ENCODE measurements at regions not wholly inside any gene's neighbourhood (a gene's known extent, or its start where the extent isn't known, plus 50 kb on each side); places are given as distances from the start of the nearest gene placed in this dataset.
"Not testable (repeated sequence)": the region's sequence is repeated elsewhere in the genome, so short reads cannot be mapped to it uniquely, and the experiment has no call there.

DNA sequence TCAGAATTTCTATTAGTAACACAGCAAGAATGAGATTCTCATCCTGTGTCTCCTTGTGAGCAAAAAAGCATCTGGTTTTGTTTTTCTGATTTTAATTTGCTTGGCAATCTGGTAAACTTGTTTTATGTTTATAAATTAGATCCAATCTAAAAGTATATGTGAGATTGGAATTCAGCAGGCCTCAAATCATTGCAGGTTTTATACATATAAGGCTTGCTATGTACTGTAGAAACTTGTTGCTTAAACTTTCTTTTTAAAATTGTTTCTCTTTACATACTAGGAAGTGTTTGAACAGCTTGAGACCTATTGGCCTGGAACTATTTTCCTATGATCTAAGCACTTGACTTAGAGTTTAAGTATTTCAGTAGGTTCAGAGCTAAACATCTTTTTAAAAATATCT lies 1037.8 kb downstream of the NR2F1-AS1 start:
- no peak for DNase-seq

DNA sequence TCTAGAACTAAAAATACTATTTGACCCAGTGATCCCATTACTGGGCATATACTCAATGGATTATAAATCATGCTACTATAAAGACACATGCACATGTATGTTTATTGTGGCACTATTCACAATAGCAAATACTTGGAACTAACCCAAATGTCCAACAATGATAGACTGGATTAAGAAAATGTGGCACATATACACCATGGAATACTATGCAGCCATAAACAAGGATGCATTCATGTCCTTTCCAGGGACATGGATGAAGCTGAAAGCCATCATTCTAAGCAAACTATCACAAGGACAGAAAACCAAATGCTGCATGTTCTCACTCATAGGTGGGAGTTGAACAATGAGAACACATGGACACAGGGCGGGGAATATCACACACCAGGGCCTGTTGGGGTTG lies 1039.0 kb downstream of the NR2F1-AS1 start:
- not testable (repeated sequence) for DNase-seq

DNA sequence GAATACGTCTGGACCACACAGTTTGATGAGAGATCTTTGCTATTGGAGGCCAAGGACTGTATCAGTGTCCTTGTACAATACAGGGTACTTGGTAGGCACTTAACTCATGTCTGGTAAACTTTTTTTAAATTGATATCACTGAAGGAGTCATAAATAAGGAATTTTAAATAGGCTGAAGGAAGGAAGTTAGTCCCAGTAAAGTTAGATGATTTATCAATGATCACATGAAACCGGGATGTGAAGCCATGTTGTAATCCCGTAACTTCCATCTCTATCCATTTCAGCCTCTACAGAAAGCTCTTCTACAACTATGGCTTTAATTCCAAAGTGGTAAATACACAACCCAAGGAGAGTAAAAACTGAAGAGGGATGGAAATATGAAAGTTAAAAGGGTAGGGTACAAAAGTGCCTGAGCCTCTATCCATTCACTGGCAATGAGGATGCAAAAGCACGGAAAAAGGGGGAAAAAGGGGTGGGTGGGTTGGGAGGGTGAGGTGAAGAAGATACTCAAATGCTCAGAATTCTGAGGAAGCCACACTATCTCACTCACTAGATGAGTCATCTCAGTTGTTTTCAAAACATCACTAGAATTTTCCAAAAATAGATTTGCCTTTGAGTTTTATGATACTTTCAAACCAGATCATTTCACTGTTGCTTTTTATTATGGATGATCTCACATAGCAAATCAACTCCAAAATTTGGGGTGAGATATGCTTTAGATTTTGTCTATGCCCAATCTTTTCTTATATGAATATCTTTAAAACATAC lies 1053.5 kb downstream of the NR2F1-AS1 start:
- peak; percentile 52 for DNase-seq

DNA sequence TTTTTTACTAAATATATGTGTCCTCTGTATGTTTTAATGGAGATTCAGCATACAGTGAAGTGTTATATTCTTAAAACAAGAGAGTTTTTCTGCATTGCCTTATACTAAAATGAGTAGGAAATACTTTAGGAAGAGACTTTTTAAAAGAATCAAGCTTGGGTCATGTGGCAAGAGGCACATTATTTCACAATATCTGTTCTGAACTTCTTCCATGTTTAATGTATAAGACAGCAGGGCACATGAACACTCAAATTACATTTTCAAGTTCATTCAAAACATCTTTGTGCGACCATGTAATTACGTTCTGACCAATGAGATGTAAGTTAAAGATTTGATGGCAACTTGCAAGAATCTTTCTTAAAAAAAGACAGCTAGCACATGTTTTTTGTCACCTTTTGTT lies 1055.9 kb downstream of the NR2F1-AS1 start:
- DNase-seq: no peak

DNA sequence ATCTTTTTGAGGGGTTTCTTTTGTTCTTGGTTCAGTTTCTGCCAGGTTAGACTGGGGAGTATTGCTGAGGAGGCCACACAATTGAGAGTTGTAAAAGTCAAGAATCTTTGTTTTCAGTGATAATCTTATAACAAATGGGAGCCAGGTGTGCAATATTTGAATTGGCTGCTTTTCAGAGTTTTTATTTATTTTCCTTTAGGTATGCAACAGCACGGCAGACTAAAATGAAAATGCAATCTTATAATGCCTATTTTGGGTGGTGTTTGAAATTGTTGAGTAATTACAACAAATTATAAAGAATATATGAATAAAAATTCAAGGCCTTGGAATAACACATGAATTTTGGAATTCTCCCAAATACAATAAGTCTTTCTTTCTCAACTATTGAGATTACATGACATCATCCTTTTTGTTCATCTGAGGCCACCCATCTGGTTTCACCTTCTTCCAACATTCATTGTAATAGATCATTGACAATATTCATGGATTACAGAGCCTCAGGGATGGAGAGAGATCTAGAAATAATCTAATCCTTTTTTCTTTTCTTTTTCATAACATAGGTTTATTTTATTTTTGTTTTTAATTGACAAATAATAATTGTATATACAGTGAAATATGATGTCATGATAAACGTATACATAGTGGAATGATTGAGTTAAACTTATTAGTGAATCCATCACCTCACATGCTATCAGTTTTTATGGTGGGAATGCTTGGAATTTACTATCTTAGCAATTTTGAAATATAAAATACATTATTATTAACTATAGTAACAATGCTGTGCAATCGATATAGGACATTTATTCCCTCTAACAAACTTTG lies 1061.0 kb downstream of the NR2F1-AS1 start:
- peak; percentile 39 for DNase-seq

DNA sequence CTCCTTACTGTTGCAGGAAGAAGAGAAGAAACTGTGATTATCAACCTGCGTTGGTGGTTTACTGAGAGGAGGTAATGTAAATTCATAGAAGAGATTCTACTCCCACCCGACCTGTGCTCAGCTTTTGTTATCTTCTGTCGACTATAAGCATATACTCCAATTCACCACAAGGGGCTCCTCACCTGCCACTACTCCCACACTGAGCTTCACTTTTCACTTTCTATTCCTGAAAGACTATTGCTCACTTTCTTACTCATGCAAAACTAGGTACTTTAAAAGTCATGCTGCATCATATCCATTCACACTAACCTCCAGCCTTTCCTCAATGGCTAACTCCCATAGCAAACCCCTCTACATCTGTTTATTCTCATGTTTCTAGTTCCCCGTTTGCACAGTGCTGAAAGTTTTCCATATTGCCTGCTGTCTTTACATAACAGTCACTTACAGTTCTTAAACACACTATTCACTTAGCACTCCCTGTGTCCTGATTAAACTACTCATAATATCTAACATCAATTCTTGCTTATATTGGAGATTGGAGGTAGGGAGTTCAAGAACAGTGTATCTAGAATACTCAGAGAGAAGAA lies 1062.6 kb downstream of the NR2F1-AS1 start:
- DNase-seq: peak; percentile 65

DNA sequence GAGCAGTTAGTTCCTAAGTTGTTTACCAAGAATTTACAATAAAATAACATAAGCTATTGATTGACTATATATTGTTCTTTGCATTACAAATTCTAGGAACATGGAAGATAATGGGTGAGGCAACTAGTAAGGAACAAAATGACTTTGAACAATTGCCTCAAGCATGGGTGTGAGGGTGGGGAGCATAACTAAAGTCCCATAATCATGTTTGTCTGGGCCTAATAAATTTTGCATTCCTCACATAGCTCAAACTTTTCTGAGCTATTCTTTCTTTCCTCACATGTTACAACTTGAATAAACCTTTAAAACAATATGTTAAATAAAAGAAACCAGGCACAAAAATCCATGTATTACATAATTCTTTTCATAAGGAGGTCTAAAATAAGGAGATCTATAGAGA lies 1066.1 kb downstream of the NR2F1-AS1 start:
- DNase-seq: no peak

DNA sequence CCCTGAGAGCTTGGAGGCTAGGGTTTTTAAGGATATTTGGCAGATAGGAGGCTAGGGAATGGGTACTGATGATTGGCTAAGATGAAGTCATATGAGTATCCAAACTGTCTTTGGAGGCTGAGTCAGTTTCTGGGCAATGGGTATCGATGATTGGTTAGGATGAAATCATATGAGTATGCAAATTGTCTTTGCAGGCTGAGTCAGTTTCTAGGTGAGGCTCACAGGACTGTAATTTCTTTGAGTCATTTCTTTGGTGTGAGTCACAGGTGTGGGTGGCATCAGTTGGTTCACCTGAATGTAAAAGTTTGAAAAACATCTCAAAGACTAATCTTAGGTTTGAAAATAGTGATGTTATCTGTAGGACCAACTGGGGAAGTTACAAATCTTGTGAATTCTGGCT lies 1068.0 kb downstream of the NR2F1-AS1 start:
- no peak for DNase-seq

DNA sequence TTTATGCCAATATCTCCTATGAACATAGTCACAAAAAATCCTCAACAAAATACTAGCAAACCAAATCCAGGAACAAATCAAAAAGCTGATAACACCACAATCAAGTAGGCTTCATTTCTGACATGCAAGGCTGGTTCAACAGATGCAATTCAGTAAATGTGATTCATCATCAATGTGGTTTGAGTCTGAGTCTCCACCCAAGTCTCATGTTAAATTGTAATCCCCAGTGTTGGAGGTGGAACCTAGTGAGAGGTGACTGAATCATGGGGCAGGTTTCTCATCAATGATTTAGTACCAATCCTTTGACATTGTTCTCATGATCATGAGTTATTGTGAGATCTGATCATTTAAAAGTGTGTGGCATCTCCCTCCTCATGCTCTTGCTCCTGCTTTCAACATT lies 1072.7 kb downstream of the NR2F1-AS1 start:
- peak; percentile 23 for DNase-seq

DNA sequence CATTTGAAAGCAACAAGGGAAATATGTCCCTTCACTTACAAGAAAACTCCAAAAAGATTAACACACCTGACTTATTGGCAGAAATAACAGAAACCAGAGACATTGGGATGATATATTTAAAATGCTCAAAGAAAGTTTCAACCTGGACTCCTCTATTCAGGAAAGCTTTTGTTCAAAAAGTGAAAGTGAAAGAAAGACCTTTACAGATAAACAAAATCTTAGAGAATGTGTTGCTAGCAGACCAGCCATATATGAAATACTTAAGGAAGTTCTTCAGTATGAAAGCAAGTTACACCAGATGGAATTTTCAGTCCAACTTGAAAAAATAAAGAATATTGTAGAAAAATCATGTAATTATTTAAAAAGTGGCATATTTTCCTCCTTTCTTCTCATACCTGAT lies 1075.1 kb downstream of the NR2F1-AS1 start:
- no peak for DNase-seq

DNA sequence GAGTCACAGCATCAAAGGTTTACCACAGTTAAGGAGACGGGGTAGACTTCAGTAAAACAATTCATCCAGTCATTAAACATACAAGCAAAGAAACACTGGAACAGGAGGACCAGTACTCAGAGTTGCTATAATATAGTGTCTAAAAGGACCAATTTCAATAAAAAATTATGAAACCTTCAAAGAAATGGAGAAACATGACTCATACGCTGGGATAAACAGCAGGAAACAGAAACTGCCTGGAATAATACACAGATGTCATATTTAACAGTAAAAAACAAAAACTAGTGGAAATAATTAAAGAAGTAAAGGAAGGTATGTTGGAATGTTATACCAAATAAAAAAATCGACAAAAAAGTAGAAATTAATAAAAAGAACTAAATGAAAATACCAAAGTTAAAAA lies 1075.9 kb downstream of the NR2F1-AS1 start:
- DNase-seq: no peak

DNA sequence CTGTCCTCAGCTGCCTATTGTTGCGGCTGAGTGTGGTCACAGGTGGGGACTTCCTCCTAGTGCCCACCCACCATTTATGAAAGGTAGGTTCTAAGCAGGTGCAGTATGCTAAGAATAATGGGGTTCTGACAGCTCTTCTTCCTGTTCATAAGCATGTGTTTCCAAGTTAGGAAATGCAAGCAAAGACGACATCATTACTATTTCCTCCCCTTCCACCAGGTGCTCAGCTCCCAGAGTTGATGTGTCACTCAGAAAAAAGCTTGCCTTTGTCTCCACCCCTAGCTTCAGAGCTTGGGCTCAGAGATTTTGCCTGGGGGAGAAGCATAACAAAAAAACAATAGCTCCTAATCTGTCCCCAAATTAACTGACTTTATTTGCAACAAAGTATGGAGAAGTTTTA lies 1076.7 kb downstream of the NR2F1-AS1 start:
- DNase-seq: no peak

DNA sequence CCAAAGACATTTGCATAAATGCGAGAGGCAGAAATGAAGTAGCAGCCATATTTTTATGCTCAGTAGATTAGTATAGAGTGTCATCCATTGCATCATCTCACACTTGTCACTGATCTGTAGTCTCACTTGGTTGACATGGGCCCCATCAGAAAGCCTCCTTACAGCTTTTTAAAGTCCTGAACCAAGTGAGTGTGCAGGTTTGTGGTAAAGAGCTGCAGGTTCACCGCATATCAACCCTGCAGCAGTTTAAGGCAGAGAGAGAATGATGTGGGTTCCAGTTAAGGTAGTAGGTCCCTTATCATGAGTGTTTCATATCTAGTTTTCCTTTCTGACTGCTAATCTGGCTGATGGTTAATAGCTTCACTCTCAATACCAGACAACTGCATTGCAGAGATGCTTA lies 1080.3 kb downstream of the NR2F1-AS1 start:
- DNase-seq: no peak

DNA sequence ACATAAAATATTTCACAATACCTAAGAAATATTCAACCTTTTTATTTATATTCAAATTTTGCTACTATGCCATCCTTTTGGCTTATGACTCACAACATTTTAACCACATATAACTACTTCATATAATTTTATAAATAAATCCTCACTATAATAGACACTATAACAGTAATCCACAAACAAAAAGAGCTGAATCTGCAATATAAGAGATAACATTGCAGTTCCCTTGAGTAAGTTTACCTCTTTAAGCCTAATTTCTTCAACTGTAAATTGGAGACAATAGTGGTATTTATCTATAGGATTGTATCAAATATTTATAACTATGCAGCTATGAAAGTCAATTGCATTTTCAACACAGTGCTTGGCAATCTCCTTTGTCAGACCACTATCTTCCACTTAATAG lies 1084.5 kb downstream of the NR2F1-AS1 start:
- DNase-seq: no peak

DNA sequence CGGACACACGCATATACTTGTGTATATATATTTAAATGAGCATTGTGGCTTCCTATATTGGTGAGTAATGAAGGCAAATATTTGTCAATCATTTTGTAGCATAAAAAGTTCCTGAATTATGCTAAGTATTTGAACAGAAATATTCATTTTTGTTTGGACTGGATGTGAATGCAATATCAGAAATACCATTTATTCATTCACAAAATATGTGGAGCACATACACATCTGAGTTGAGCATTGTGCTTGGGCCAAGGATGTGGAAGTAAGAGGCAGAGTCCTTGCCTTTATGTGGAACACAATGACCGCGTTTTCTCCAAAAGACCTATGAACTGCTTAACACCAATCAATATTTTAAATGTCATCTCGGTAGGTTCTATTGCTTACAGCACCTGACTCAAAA lies 1086.5 kb downstream of the NR2F1-AS1 start:
- peak; percentile 18 for DNase-seq

DNA sequence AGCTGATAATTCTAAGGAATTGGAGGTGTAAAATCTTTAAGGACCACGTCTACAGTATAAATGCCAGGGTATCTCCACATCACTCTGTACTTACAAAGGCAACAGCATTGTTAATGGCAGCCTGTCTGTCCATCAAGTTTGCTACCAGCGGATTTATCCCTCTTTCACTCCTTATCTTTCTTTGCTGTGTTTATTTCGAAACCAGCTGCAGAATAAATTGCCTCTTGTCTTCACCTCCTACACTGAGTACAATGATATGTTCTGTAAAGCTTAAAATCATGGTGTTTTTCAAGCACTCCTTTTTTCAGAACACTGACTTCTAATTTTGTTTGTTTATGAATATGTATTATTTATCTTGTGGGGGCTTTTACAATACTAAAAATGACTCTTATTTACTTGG lies 1088.1 kb downstream of the NR2F1-AS1 start:
- DNase-seq: no peak

DNA sequence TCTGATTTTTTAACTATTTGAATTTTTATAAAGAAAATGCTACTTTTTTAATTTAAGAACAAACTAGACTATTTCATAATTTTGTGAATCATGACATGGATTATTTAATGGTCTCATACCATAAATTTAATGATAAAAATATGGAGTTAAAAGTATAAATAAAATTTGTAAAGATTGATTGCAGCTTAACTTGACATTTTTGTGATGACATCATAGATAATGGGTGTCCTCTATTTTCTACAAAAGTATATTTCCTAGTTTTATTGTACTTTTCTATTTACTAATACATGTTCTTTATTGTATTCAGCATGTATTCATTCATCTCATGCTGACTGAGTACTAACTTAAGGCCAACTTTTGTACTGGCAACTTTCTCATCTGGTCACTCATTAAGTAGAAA lies 1096.5 kb downstream of the NR2F1-AS1 start:
- no peak for DNase-seq

DNA sequence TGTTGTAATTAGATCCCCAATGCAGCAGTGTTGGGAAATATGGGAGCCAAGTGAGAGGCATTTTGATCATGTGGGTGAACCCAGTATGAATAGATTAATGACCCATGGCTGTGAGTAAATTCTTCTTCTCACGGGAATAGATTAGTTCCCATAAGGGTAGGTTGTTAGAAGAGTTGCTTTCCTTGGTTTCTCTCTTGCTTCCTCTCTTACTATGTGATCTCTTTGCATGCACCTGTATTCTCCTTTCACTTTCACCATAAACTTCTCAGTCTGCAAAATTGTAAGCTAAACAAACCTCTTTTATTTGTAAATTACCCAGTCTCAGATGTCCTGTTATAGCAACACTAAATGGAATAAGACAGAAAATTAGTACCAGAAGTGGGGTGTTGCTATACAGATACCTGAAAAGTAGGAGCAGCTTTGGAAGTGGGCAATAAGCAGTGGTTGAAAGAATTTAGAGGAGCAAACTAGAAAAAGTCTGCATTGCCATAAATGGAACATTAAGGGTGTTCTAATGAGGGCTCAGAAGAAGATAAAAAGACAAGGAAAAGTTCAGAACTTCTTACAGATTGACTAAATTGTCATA lies 1090.0 kb upstream of the ARRDC3 start:
- DNase-seq: no peak

DNA sequence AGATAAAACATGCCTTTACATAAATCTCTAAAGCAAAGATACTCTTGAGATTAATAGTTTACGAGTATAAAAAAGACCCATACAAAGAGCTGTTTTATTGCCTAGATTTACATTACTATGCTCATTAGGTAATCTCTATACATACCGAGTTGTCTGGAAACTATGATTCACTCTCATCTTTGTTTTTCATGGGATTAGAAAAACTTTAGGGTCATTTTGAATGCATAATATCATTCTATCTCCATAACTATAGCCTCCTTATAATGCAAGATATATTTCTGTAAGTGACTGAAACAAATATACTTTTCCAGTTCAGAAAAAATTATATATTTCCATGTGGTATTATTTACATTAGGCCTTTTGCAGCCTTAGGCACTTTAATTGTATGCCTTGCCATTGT lies 1088.7 kb upstream of the ARRDC3 start:
- no peak for DNase-seq

DNA sequence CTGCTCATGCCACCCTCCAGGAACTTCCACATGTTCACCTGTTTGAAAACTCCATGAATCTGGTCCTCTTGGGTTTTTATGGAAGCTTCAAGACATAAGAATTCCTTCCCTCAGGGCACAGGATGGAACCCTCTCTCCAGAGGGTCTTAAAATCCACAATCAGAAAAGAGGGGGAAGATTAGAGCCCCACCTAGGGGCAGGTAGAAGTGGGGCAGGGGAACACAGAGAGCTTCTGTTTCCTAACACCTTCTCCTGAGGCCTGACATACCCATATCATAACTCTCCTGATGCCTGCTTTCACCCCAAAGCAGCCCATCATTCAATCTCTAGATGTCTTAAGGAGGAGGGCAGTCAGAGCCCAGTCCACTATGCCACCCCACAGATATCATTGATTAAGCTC lies 1087.7 kb upstream of the ARRDC3 start:
- no peak for DNase-seq

DNA sequence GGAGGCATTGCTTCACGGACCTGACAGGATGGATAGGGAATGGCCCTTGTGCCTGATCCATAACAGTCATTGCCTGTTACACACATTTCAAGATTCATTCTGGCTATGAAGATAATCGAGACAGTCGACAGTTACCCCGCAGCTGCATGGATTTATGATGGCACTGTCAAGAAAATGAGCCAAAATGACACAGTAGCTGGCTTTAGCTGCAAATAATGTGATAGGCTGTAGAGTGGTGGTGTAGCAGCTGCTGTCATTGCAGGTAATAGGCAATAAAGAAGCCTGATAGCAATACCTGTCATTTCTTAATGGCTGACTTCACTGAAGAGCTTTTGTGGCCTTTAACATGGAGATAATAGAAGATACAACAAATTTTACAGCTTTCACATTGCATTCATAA lies 1085.2 kb upstream of the ARRDC3 start:
- DNase-seq: no peak

DNA sequence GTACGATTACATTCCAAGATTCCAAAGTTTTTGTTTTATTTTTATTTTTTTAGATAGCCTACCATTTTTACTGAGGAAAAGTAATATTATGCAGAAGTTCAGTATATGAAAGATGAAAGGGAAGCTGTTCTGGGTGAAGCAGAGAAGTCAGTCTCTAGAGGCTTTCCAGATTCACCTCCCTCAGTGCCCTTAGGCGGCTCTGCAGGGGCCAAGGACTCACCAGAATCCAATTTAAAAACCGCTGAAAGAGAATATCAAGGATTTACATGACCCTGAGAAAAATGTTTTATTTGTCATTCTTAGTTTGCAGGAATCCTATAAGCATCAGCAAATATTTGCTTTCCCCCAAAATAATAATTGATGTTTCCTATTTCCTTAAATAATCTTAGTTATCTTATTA lies 1084.6 kb upstream of the ARRDC3 start:
- no peak for DNase-seq

DNA sequence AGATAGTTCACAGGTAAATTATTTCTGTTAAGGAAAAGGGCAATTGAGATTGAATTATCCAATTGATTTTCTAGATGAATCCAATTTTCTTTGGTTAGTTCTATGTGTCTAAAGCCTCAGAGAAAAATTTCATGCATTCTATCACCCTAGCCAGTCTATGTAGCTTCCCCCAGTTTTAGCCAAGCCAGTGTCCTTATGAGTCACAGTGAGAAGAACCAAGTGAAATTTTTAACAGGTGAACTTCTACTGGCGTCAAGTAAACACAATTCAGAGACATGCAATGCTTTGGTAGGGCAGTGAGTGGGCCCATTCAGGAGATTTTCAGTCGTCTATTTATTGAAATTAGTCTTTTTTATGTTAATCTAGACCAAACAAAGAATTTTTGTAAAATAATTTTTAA lies 1077.4 kb upstream of the ARRDC3 start:
- DNase-seq: no peak

DNA sequence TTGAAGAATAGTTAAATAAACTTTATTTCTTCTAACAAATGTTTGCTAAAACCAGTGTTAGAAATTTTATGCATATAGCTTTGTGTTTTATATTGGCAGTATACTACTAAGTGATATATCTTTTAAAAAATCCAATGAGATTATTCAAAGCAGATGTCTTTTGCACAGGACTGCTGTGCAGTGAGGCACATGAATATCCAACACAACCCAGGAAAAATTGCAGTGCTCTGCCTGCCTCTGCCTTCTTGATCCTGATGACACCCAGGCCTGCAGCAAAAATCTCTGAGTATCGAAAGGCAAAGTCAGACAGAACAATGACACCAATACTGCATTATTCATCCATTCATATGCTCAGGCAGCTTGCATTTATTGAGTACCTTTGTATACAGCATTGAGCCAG lies 1076.5 kb upstream of the ARRDC3 start:
- DNase-seq: no peak

Measured in fibroblast of upper back skin (primary cell).